Endothelial cell of umbilical vein (primary cell): ENCODE measurements at regions not wholly inside any gene's neighbourhood (a gene's known extent, or its start where the extent isn't known, plus 50 kb on each side); places are given as distances from the start of the nearest gene placed in this dataset.

Source experiments
- CTCF ChIP-seq, 2 donors: IDR thresholded peaks; 1 replicate in 1 of 2; 2 replicates in 1 of 2; pipeline ENCODE4 v1.5.1; 2011; ENCODE audit warnings: low read length in 2 of 2, mild to moderate bottlenecking in 2 of 2, moderate library complexity in 2 of 2, control low read depth in 1 of 2, inconsistent platforms in 1 of 2, low read depth in 1 of 2; ENCODE audit not compliant: insufficient read depth in 1 of 2; ENCODE audit errors: extremely low read depth in 1 of 2
- EZH2 ChIP-seq: IDR thresholded peaks from 2 replicates; pipeline ENCODE4 v1.6.1; 2012; ENCODE audit warnings: borderline replicate concordance, low read depth, mild to moderate bottlenecking, moderate library complexity, low read length, inconsistent platforms; ENCODE audit not compliant: severe bottlenecking
- GATA2 ChIP-seq: IDR thresholded peaks from 2 replicates; pipeline ENCODE4 v1.7.0; 2011; ENCODE audit warnings: low read depth, mild to moderate bottlenecking, moderate library complexity, mixed read lengths, low read length; ENCODE audit not compliant: insufficient read length, insufficient read depth
- JUN ChIP-seq: IDR thresholded peaks from 2 replicates; pipeline ENCODE4 v1.6.1; 2011; ENCODE audit warnings: borderline replicate concordance, low read depth; ENCODE audit not compliant: insufficient read length, insufficient read depth
- MAX ChIP-seq: IDR thresholded peaks from 2 replicates; pipeline ENCODE4 v1.6.1; 2011; ENCODE audit not compliant: insufficient read depth, insufficient read length
- MYC ChIP-seq: IDR thresholded peaks from one replicate; pipeline ENCODE4 v1.6.1; 2011; ENCODE audit warnings: mild to moderate bottlenecking, low read depth, low read length
- POLR2A ChIP-seq: IDR thresholded peaks from 2 replicates; pipeline ENCODE4 v1.6.1; 2012; ENCODE audit warnings: low read depth, mild to moderate bottlenecking, control low read depth, low read length
- POLR2AphosphoS5 ChIP-seq: IDR thresholded peaks from 2 replicates; pipeline ENCODE4 v1.6.1; 2012; ENCODE audit warnings: low read depth, mild to moderate bottlenecking, control low read depth, low read length, moderate library complexity; ENCODE audit not compliant: insufficient read depth

- TF ChIP-seq POLR2AphosphoS5: no peak
- TF ChIP-seq CTCF (IDR thresholded peaks at IDR 0.05; ENCODE audit: extremely low read depth in 1 of 2, insufficient read depth in 1 of 2, low read depth in 1 of 2, low read length in 2 of 2): no peak
- no peak for TF ChIP-seq EZH2
- no peak for TF ChIP-seq MYC
- TF ChIP-seq POLR2A: no peak
- no peak for TF ChIP-seq MAX
- TF ChIP-seq JUN: no peak
- no peak for TF ChIP-seq GATA2
Measured at GRCh38 chr17:63332286-63332685, 113.8 kb downstream of the CYB561 start.
